GM18907 (cell line): ENCODE measurements at regions not wholly inside any gene's neighbourhood (a gene's known extent, or its start where the extent isn't known, plus 50 kb on each side); places are given as distances from the start of the nearest gene placed in this dataset.

Source experiments
- ATAC-seq: cut with Tn5 transposase; IDR thresholded peaks from one replicate; pipeline ENCODE4 v1.9.1; 2021; ENCODE audit warnings: mild to moderate bottlenecking, moderate library complexity; ENCODE audit not compliant: unreplicated experiment

DNA sequence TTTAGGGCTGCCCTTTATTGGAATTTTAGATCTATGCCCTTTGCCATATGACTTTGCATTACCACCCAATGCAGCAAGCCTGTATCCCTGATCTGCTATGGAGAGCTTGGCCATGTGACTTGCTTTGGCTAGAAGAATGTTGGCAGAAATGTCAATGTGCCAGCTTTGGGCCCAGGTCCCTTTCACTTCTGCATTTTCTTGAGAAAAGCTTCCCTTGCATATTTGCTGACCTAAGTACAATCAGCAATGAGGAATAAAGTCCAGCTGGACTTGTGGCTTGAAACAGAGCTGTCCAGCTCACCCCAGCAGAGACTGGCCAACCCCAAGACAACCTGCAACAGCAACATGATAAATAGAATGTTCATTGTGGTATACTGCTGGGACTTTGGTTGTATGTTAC lies 135.9 kb downstream of the PAH start:
- no peak for ATAC-seq

DNA sequence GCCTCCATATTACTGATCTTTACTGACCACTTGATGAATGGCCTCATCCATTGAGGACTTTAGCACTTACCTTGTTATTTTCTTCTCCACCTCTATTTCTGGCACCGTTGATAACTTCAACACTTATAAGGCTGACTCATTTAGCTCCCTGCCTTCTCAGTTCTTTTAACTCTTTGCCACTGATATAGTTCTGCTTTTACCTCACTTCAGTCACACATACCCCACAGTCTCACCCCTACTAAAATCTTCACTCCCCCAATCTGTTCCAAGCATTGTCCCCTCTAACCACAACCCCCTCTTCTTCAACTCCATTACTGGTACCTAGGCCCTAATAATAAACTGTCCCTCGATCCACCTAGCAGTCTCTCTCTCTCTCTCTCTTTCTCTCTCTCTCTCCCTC lies 141.0 kb downstream of the PAH start:
- no peak for ATAC-seq

DNA sequence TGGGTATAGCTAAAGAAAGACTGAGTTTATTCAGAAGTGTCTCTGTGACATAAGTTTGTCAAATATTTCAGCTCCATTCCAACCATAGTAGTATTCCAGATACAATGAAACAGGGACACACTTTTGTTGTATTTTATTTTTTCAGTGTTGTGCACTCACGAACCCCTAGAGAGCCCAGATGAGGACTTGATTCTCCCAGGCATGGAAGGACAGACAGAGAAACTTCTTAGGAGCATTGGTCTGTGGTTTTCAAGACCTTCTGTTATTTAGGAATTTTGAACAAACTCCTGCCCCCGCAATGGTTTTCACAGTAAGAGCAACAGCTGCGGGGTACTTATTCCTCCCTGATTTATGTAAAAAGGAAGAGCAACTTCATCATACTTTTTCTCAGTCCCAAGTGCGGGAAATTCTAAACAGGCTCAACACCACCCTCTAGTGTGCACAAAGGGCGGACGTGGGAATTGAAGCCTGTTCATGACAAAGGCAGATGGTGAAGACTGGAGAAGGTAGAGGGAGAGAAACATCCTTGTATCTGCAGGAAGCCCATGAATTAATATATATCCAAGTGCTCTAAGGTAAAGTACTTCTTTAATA lies 147.6 kb downstream of the PAH start:
- ATAC-seq: peak; percentile 67

DNA sequence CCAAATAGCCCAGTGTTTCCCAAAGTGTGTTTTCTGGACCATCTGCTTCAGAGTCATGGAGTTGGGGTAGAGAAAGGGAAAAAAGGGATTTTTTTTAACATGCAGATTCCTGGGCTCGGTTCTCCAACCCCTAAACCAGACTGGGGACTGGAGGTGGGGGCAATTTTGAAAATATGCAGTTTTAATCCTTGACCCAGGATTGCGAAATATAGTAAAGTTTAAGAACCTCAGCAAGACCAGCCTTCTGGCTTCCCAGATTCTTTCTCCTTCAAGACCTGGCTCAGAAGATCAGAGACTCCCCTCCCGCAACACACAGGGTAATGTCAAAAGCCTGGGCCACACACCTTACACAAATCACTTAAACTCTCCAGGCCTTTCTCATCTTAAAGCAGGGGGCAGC lies 150.1 kb downstream of the PAH start:
- no peak for ATAC-seq

DNA sequence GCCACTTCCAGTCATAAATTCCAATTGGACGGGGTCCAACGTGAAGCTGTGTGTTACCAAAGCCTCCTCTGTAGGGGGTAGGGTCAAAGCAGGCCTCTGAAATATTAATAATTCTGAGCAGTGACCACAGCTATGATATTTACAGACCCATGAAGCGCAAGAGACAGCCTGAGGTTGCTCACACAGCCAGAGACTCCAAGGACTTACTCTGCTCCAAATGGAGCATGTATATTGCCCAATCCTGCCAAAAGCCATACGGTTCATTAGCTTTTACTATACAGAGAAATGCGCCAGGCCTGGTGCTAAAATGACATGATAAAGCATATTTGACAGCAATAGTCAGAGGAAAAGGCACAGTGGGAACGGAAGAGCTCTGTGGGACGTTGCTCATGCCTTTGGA lies 151.3 kb downstream of the PAH start:
- ATAC-seq: no peak

DNA sequence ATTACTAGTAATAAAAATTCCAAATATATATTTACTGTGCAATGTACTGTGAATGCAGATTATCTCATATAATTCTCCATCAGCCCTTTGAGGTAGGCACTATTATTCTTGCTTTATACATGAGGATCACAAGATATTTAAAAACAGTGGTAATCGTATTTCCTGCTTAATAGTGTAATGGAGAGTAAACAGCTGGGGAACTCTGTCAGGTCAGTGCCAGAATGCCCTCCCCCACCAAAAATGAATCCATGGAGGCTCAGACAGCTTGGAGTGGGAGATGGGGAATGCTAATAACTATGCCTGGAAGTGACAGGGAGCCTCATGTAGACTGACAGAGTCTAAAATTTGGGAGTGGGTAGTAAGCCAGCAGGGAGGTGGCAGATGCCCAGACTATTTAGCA lies 153.6 kb downstream of the PAH start:
- ATAC-seq: no peak

DNA sequence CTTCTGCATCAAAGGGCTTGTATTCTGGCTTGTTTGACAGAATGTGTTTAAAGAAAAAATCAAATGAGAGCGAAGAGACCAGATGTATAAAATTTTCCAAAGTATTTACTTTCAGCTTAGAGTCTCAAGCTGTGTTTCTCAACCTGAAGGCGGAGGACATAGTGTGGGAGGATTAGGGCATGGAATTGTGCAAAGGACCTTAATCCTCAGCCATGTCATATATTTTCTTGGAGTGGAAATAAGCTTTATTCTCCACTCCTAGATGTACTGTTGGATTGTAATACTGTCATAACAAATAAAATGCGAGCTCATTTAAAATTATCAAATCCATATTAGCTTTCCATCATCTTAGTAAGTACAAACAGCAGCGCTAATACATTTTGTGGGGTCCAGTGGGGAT lies 154.0 kb downstream of the PAH start:
- no peak for ATAC-seq

DNA sequence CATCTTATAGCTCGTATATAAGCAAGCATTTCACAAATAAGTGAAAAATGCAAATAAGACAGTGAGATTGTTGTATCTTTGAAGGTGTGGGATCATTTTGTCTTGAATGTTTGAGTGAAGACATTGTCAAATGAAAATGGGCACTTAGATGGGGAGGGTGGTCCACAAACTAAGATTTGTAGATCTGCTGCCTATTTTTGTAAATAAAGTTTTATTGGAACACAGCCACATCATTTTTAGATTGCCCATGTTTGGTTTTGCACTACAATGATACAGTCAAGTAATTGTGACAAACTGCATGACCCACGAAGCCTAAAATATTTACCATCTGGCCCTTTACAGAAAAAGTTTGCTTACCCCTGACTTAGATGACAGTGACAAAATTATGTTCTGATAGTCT lies 156.7 kb downstream of the PAH start:
- no peak for ATAC-seq

DNA sequence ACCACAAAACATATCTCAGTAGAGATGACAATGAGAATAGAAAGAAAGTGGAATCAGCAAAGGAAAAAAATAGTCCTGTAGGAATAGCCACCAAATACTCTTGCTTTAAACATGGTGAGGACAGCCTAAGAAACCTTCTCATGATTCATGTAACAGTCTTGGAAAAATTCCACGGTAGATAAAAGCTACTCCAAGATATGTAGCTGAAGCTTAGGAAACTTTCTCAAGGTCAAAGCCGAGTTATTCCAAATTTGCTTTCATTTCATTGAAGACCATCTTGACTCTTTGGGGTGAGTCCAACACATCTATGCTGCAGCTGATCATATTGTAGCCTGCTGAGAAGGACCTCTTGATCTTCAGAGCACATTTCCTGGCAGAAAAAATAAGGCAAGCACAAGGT lies 157.6 kb downstream of the PAH start:
- no peak for ATAC-seq

DNA sequence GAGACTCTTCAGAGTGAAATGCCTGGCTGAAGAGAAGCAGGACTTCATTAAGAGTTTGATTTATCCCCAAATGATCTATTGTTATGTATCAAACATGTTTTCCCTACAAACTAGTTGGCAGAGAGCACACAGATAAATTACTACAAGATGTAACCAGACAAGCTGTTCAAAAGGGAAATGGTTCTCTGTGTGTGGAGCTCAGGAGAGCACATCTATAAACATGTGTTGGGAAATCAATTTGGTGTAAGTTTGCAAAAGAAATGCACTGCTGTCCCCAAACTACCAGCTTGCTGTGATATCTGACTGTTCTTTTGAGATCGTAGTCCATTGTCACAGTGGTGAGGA lies 159.2 kb downstream of the PAH start:
- no peak for ATAC-seq

DNA sequence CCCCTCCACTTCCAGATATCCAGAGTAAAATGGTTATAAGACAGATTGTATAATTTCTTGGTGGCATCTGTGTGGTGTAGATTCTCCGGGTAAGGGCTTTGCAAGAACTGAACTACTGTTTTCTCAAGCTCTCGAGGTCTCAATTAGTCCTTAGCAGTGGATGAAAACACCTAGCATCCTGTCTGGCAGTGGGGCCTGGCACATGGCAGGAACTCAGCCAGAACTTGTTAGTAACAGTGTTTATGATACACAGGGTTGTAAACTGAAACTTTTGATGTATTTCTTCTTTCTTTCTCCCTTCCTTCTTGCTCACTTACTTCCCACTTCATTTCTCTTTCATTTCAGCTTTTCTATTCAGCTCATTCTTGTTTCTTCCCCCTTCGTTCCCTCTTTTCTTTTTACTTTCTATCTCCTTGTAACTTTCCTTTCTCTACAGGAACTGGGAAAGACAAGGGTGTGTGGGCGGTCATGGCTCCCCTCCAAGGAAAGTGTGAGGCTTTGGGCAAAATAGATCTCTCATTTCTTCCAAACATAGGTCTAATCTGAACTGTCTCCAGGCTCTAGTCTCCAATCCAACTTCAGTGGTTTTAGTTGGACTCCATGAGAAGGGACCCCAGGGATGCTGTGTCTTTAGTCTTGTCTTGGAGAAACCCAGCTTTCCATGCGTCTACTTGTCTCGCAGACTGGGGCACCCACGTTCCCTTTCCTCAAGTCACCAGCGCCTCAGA lies 159.7 kb downstream of the PAH start:
- ATAC-seq: no peak

DNA sequence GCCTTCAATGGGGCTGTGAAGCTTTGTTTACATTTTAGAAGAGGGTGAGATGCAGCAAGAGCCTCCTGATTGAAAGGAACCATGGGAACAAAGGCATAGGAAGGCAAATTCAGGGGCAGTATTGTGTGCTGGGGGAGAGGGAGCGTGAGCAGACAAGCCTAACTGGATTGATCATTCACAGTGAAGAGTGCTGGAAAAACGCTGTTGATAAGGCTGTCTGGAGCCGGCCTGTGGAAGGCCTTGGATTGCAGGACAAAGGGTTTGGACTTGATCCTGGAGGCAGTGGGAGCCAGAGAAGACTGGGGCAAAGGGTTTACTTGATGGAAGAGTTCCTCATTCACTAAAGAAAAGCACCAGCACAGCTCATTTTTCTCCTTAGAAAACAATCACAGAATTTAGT lies 160.5 kb downstream of the PAH start:
- ATAC-seq: no peak

DNA sequence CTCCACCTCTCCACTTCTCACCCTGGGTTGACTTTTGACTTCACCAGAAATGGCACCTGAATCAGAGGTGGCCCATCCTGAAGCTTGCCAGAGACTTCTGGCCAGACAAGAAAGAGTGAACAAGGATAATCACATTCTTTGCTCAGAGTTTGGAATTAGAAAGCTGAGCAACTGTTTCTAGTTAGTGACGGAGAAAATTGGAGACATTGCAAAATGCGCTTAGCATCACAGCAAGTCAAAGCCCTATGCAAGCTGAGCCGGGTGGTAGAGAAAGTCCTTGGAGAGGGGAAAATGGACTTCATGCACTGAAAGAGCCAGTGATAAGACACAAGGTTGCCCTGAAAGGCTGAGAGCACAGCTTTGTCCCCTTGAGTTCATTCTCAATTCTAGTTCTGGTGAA lies 161.8 kb downstream of the PAH start:
- no peak for ATAC-seq

DNA sequence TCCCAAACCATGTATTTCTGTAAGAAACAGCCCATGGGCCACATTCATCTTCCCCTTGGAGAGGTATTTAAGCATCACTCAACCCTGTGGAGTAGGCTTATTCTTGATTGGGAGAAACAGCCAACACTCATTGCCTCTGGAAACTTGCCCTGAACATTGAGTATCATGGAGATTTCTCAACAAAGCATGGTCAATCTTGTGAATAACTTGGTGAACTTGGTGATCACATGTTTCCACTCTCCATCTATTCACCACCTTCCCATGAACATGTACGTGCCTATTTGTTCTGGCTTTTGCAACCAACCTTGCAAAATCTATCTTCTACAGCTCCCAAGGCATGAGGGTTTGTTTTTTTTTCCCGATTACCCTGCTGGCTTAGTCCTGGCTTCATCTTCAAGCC lies 163.2 kb downstream of the PAH start:
- no peak for ATAC-seq

DNA sequence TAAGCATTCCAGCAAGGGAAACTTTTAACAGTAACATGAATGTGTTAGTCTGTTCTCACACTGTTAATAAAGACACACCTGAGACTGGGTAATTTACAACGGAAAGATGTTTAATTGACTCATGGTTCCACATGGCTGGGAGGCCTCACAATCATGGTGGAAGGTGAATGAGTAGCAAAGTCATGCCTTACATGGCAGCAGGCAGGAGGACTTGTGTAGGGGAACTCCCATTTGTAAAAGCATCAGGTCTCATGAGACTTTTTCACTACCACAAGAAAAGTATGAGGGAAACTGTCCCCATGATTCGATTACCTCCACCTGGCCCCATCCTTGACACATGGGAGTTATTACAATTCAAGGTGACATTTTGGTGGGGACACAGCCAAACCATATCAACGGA lies 168.3 kb downstream of the PAH start:
- ATAC-seq: no peak

DNA sequence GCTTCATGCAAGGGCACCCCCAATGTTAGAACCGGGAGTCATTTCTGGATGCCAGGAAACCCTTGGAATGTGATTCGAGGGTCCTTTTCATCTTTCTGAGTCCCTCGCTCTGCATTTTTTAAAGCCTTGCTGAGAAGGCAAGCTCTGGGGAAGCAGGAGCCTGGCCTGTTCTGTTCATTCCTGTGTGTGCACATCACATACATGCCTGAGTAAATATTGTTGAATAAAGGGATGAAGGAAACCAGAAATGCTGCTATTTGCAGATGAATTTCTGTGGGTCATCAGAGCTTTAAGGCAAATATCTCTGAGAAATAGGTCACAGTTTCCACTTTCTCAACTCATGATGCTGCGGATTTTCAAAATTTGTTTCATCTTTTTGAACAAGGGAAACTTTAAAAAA lies 170.1 kb downstream of the PAH start:
- ATAC-seq: no peak

DNA sequence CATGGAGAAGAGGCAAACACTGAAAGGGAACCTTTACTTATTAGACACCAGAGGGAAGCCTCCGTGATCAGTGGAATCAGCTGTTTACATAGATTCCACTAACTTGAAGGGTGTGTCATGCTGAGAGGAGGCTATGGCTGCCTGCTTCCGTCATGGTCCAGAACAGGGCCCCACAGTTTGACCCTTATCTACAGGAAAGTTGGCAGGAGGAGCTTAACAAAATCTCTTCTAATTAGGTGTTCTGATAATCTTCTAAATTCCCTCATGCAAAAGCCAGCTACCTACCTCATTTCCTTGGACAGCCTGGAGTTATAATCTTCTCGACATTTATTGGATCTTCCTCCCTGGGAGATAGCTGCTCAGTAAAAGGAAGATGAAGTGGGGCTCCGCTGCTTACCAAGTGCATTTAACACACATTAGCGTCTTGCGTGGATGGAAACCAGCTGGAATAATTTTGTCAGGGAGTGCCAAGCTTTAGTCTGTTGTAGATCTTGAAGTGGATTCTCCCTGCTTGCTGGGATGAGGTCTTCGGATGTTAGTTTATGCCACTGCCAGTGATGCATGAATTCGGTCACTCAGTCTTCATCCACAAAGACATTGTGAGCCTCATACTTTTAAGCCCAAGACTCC lies 171.0 kb downstream of the PAH start:
- ATAC-seq: no peak

DNA sequence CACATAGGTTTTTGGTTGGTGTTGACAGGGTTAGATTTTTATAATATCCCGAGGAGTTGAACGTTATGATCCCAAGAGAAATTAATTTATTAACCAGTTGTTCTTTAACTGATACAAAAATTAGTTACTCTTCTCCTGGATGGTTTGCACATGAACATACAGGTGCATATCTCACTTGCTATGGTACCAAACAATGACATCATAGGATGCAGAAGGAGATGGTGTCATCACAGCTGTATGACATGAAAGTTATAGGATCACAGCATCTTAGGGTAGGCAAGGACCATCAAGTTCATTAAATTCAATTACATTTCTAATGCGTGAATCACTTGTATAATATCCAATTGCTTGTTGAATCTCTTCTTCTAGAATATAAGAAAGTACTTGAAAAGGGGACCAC lies 175.8 kb downstream of the PAH start:
- no peak for ATAC-seq

DNA sequence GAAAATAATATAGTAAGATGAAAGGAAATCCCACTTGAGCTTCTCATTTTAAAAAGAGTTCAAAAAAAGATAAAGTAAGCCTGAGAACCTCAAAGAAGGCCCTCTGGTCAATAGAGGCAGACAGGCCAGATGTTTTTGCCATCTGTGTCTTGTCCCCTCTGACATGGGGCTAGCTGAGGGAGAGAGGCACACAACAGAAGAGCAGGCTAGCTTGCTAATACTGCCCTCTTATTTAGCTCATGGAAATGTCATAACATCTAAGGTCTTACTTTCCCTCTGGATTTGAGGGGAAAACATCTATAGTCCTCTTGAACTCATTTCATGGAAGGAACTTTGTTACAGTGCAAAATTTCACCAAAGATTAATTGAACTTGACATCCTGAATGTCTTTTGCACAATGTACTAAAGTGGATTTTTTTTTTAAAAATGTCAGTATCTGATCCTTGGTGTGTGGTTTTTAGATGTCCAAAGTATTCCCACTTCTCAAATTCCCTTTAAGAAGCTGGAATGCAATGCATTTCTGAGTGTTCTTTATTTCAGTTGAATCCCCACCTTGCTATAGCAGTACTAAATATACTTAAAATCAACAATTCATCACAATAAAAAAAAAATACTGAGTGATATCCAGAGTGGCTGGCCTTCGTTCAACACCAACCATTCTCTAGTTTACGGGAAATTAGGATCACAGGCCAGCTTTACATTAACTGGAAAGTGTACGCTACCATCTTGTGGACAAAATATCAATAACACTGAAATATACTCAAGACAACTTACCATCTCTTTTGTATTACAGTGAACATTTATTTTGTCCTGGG lies 176.7 kb downstream of the PAH start:
- ATAC-seq: no peak

DNA sequence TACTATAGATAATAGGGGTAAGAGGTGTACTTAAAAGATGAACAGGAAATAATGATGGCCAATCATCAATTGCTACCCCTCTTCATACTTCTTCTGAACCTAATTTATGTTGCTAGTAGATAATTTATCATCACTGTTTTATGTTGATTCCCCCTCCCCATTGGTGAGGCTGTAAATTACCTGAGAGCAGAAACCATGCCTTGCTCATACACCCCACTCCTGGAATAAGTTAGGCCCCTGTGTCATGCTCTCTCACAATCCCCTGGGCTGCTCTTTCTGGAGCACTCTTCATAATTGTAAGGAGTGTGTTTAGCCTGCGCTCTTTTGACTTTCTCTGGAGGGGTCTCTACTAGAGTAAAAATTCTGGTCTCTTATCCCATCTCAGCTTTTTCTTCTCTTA lies 180.7 kb downstream of the PAH start:
- ATAC-seq: no peak

DNA sequence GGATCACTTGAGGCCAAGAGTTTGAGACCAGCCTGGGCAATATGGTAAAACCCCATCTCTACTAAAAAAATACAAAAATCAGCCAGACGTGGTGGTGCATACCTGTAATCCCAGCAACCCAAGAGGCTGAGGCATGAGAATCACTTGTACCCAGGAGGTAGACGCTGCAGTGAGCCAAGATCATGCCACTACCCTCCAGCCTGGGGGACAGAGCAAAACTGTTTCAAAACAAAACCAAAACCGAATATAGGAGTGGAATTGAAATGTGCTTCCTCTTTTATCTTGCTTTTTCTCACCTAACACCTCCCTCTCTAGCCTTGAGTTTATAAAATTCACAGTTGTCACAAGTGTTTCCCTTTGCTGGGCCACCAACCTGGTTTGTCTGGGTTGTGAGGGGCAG lies 181.9 kb downstream of the PAH start:
- ATAC-seq: peak; percentile 92

DNA sequence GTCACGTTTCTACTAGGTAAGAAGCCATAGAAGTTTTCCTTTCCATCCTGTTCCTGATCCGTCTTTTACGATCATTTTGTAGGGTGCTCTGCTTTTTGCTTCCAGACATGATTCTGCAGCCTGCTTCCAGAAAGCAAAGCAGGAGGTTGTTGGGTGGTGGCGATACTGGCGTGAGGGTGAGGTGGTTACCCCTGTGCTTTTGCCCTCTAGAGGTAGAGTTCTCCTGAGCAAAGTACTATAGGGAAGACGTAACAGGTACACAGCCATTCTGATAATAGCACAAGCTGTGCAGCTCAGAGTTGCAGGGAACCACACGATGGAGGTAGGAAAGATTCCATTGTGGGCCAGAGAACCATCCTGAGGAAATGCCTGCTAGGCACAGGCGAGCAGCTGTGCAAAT lies 186.0 kb downstream of the PAH start:
- ATAC-seq: no peak
